Activated CD4-positive, alpha-beta T cell treated with anti-CD3 and anti-CD28 coated beads, Interleukin-2, amount 10 ng/mL, durations not matched to agents 7 days and 5 days (primary cell): ENCODE measurements at regions not wholly inside any gene's neighbourhood (a gene's known extent, or its start where the extent isn't known, plus 50 kb on each side); places are given as distances from the start of the nearest gene placed in this dataset.
"Not testable (repeated sequence)": the region's sequence is repeated elsewhere in the genome, so short reads cannot be mapped to it uniquely, and the experiment has no call there.

Source experiments
- CTCF ChIA-PET: fragments of 350-600 bp; sonication (Branson Sonifier 250); formaldehyde crosslinking; loops from one replicate; lab custom pipeline; 2021; ENCODE audit warnings: antibody characterized with exemption; lab: Charles Lee
- POLR2A ChIA-PET: fragments of 350-600 bp; sonication (Branson Sonifier 250); formaldehyde crosslinking; loops from one replicate; lab custom pipeline; 2021; ENCODE audit warnings: antibody characterized with exemption; lab: Charles Lee
- DNase-seq: peaks from one replicate; pipeline ENCODE4 v3.0.0-alpha.2; 2020
- H3K27ac Mint-ChIP-seq: one replicate; pipeline ENCODE4 v1.8.0; 2021; ENCODE audit warnings: mild to moderate bottlenecking, moderate library complexity, mixed read lengths
- H3K27me3 Mint-ChIP-seq: one replicate; pipeline ENCODE4 v1.8.0; 2021; ENCODE audit warnings: mixed read lengths
- H3K36me3 Mint-ChIP-seq: one replicate; pipeline ENCODE4 v1.8.0; 2021; ENCODE audit warnings: low read depth, mixed read lengths
- H3K4me1 Mint-ChIP-seq: one replicate; pipeline ENCODE4 v1.8.0; 2021; ENCODE audit warnings: mixed read lengths
- H3K4me3 Mint-ChIP-seq: one replicate; pipeline ENCODE4 v1.8.0; 2021; ENCODE audit warnings: mild to moderate bottlenecking, moderate library complexity, mixed read lengths
- H3K9me3 Mint-ChIP-seq: one replicate; pipeline ENCODE4 v1.8.0; 2021; ENCODE audit warnings: mixed read lengths

- CTCF ChIA-PET, result interaction anchor here (0.5 kb wide), 1 partner anchor 920 kb away, joined by 3 read pairs; no protein-coding TSS in a partner anchor
Measured at GRCh38 chr1:229004066-229004833, 266.7 kb upstream of the RAB4A start.

GRCh38 chr1:229005097-229005496 is 265.8 kb upstream of the RAB4A start:
- Mint-ChIP-seq H3K4me1 (peaks cover 11% of the 10 kb centered on the region), H3K27me3 (no peaks in the 10 kb centered on the region), H3K36me3 (no peaks in the 10 kb centered on the region), H3K4me3 (no peak overlapping the region), H3K9me3 (no peaks in the 10 kb centered on the region), H3K27ac (no peak overlapping the region)
- DNase-seq, result no peak
- POLR2A ChIA-PET, result no interaction called here
- CTCF ChIA-PET, result interaction anchor here (1.9 kb wide), 1 partner anchor 14 kb away, joined by 7 read pairs; no protein-coding TSS in a partner anchor

More at GRCh38 chr1:229004066-229004833, 266.7 kb upstream of the RAB4A start:
- H3K36me3 Mint-ChIP-seq, result no peaks in the 10 kb centered on the region
- no peaks in the 10 kb centered on the region for H3K27me3 Mint-ChIP-seq
- peaks cover 11% of the 10 kb centered on the region for H3K4me1 Mint-ChIP-seq
- H3K4me3 Mint-ChIP-seq, result no peak overlapping the region
- no peaks in the 10 kb centered on the region for H3K9me3 Mint-ChIP-seq
- H3K27ac Mint-ChIP-seq, result no peak overlapping the region
- POLR2A ChIA-PET, result no interaction called here
- DNase-seq, result no peak

- CTCF ChIA-PET, result interaction anchor here (1.9 kb wide), 1 partner anchor 14 kb away, joined by 7 read pairs; no protein-coding TSS in a partner anchor
Measured at GRCh38 chr1:229005556-229005955, 265.4 kb upstream of the RAB4A start.

GRCh38 chr1:229006121-229006870 is 264.6 kb upstream of the RAB4A start:
- CTCF ChIA-PET, result interaction anchor here (0.6 to 1.9 kb wide), 2 partner anchors 15 to 1656 kb away, joined by 3 to 7 read pairs; no protein-coding TSS in a partner anchor

More at GRCh38 chr1:229005556-229005955, 265.4 kb upstream of the RAB4A start:
- no peak for DNase-seq
- peaks cover 11% of the 10 kb centered on the region for H3K4me1 Mint-ChIP-seq
- no peaks in the 10 kb centered on the region for H3K36me3 Mint-ChIP-seq
- POLR2A ChIA-PET, result no interaction called here
- H3K27me3 Mint-ChIP-seq, result no peaks in the 10 kb centered on the region
- H3K9me3 Mint-ChIP-seq, result no peaks in the 10 kb centered on the region
- H3K4me3 Mint-ChIP-seq, result no peak overlapping the region
- no peak overlapping the region for H3K27ac Mint-ChIP-seq

GRCh38 chr1:229007167-229007566 is 263.7 kb upstream of the RAB4A start:
- Mint-ChIP-seq H3K36me3 (no peaks in the 10 kb centered on the region), H3K4me1 (peaks cover under 1% of the 10 kb centered on the region), H3K27ac (no peak overlapping the region), H3K9me3 (no peaks in the 10 kb centered on the region), H3K27me3 (no peaks in the 10 kb centered on the region), H3K4me3 (no peak overlapping the region)
- ChIA-PET CTCF (interaction anchor here (0.6 to 1.5 kb wide), 2 partner anchors 39 to 1655 kb away, joined by 3 to 4 read pairs; no protein-coding TSS in a partner anchor), POLR2A (no interaction called here)
- DNase-seq, result no peak

More at GRCh38 chr1:229006121-229006870, 264.6 kb upstream of the RAB4A start:
- Mint-ChIP-seq H3K36me3 (no peaks in the 10 kb centered on the region), H3K27ac (no peak overlapping the region), H3K9me3 (no peaks in the 10 kb centered on the region), H3K4me1 (peaks cover 8% of the 10 kb centered on the region), H3K4me3 (no peak overlapping the region), H3K27me3 (no peaks in the 10 kb centered on the region)
- POLR2A ChIA-PET, result no interaction called here
- DNase-seq, result no peak

GRCh38 chr1:229007701-229008100 is 263.2 kb upstream of the RAB4A start:
- POLR2A ChIA-PET, result no interaction called here
- Mint-ChIP-seq H3K27ac (no peak overlapping the region), H3K36me3 (no peaks in the 10 kb centered on the region), H3K4me1 (no peaks in the 10 kb centered on the region), H3K4me3 (no peak overlapping the region), H3K9me3 (no peaks in the 10 kb centered on the region), H3K27me3 (no peaks in the 10 kb centered on the region)
- DNase-seq, result no peak
- CTCF ChIA-PET, result interaction anchor here (0.7 to 1.5 kb wide), 2 partner anchors 39 to 248 kb away, joined by 4 read pairs; no protein-coding TSS in a partner anchor

GRCh38 chr1:229008347-229008746 is 262.6 kb upstream of the RAB4A start:
- POLR2A ChIA-PET, H3K4me1 Mint-ChIP-seq: not testable (repeated sequence)
- CTCF ChIA-PET, result interaction anchor here (0.7 to 1.5 kb wide), 2 partner anchors 38 to 248 kb away, joined by 4 read pairs; no protein-coding TSS in a partner anchor

GRCh38 chr1:229011022-229011421 is 259.9 kb upstream of the RAB4A start:
- ChIA-PET CTCF (no interaction called here), POLR2A (no interaction called here)

More at GRCh38 chr1:229008347-229008746, 262.6 kb upstream of the RAB4A start:
- H3K4me3 Mint-ChIP-seq, H3K36me3 Mint-ChIP-seq, H3K9me3 Mint-ChIP-seq, DNase-seq, H3K27ac Mint-ChIP-seq, H3K27me3 Mint-ChIP-seq: not testable (repeated sequence)

GRCh38 chr1:229012823-229013222 is 258.1 kb upstream of the RAB4A start:
- Mint-ChIP-seq H3K36me3 (no peaks in the 10 kb centered on the region), H3K27ac (no peak overlapping the region), H3K27me3 (peaks cover 6% of the 10 kb centered on the region), H3K4me3 (no peak overlapping the region), H3K4me1 (no peaks in the 10 kb centered on the region), H3K9me3 (no peaks in the 10 kb centered on the region)
- ChIA-PET CTCF (no interaction called here), POLR2A (no interaction called here)
- no peak for DNase-seq

More at GRCh38 chr1:229011022-229011421, 259.9 kb upstream of the RAB4A start:
- Mint-ChIP-seq H3K27me3 (peaks cover 2% of the 10 kb centered on the region), H3K9me3 (no peaks in the 10 kb centered on the region), H3K4me3 (no peak overlapping the region), H3K27ac (no peak overlapping the region), H3K4me1 (no peaks in the 10 kb centered on the region), H3K36me3 (no peaks in the 10 kb centered on the region)
- DNase-seq, result no peak

- H3K27ac Mint-ChIP-seq, result no peak overlapping the region
- no peaks in the 10 kb centered on the region for H3K36me3 Mint-ChIP-seq
- H3K4me1 Mint-ChIP-seq, result no peaks in the 10 kb centered on the region
- ChIA-PET CTCF (interaction anchor here (1.1 kb wide), 1 partner anchor 11 kb away, joined by 3 read pairs; no protein-coding TSS in a partner anchor), POLR2A (no interaction called here)
- H3K27me3 Mint-ChIP-seq, result peaks cover 6% of the 10 kb centered on the region
- no peak overlapping the region for H3K4me3 Mint-ChIP-seq
- H3K9me3 Mint-ChIP-seq, result no peaks in the 10 kb centered on the region
- no peak for DNase-seq
Measured at GRCh38 chr1:229013981-229014380, 256.9 kb upstream of the RAB4A start.

GRCh38 chr1:229015806-229016205 is 255.1 kb upstream of the RAB4A start:
- Mint-ChIP-seq H3K27ac (no peak overlapping the region), H3K4me3 (no peak overlapping the region), H3K27me3 (peaks cover 10% of the 10 kb centered on the region), H3K36me3 (no peaks in the 10 kb centered on the region), H3K9me3 (no peaks in the 10 kb centered on the region), H3K4me1 (no peaks in the 10 kb centered on the region)
- CTCF ChIA-PET, result no interaction called here
- POLR2A ChIA-PET, result no interaction called here
- no peak for DNase-seq

- ChIA-PET CTCF (no interaction called here), POLR2A (no interaction called here)
- no peaks in the 10 kb centered on the region for H3K9me3 Mint-ChIP-seq
- H3K36me3 Mint-ChIP-seq, result no peaks in the 10 kb centered on the region
- no peak overlapping the region for H3K4me3 Mint-ChIP-seq
- no peak for DNase-seq
- peaks cover 1% of the 10 kb centered on the region for H3K4me1 Mint-ChIP-seq
- no peak overlapping the region for H3K27ac Mint-ChIP-seq
- H3K27me3 Mint-ChIP-seq, result peaks cover 10% of the 10 kb centered on the region
Measured at GRCh38 chr1:229017091-229017490, 253.8 kb upstream of the RAB4A start.
